Adrenal gland (tissue), 9 donors: ENCODE measurements at regions not wholly inside any gene's neighbourhood (a gene's known extent, or its start where the extent isn't known, plus 50 kb on each side); places are given as distances from the start of the nearest gene placed in this dataset.

Experiments used
- DNase-seq, 7 donors: peaks; one replicate each; pipeline ENCODE4 v3.0.0-alpha.2; 2019 to 2020
- H3K27ac ChIP-seq, 5 donors: fragments of 200-600 bp; sonication (generic) in 4 of 5; 1 replicate in 3 of 5; 2 replicates in 2 of 5; pipeline versions ENCODE4 v1.5.1 to v1.8.0; 2016 to 2020; ENCODE audit warnings: mild to moderate bottlenecking in 1 of 5
- H3K27me3 ChIP-seq: fragments of 200-600 bp; 2 replicates; pipeline ENCODE4 v1.8.0; 2021
- H3K36me3 ChIP-seq, 2 donors: fragments of 200-600 bp; replicated peaks in 1 of 2; 1 replicate in 1 of 2; 2 replicates in 1 of 2; pipeline versions ENCODE4 v1.5.1 to v1.8.0; 2018 to 2022
- H3K4me1 ChIP-seq, 2 donors: fragments of 200-600 bp; replicated peaks in 1 of 2; 1 replicate in 1 of 2; 2 replicates in 1 of 2; pipeline versions ENCODE4 v1.5.1 to v1.8.0; 2018 to 2021
- H3K4me3 ChIP-seq, 4 donors: fragments of 200-600 bp; sonication (generic) in 3 of 4; one replicate each; pipeline ENCODE4 v1.5.1; 2016 to 2018
- H3K9me3 ChIP-seq, 3 donors: fragments of 200-600 bp; sonication (generic) in 1 of 3; replicated peaks in 1 of 3; 1 replicate in 2 of 3; 2 replicates in 1 of 3; pipeline versions ENCODE4 v1.5.1 to v1.8.0; 2016 to 2021
- POLR2A ChIP-seq, 2 donors: fragments of 450-650 bp; IDR thresholded peaks; one replicate each; pipeline ENCODE4 v1.6.1; 2017; ENCODE audit warnings: antibody characterized with exemption in 2 of 2, mild to moderate bottlenecking in 2 of 2, moderate library complexity in 1 of 2
- WGBS, 4 donors: extraction: QIAGEN DNeasy Blood & Tissue Kit in 2 of 4; methylation state at CpG; one replicate each; pipeline versions ENCODE4 v1.1.5 to v1.1.7; 2013 to 2017; 5-methylcytosine and 5-hydroxymethylcytosine counted together
- intact Hi-C, 2 donors: fragments of 100-400 bp; cut with DNase I; formaldehyde crosslinking; loops; one replicate each; pipeline versions ENCODE4 v1.14.1 to v1.15.0; 2022 to 2023
- TF ChIP-seq, protein P1 (sequence below), 6 experiments: fragments of 450-650 bp in 4 of 6; fragments of 200-600 bp in 2 of 6; sonication (generic) in 1 of 6; IDR thresholded peaks; 1 replicate in 5 of 6; 2 replicates in 1 of 6; pipeline versions ENCODE4 v1.5.1 to v1.8.0; 2016 to 2021; ENCODE audit warnings: antibody characterized with exemption in 6 of 6, mild to moderate bottlenecking in 2 of 6, moderate library complexity in 1 of 6
- donor health status: healthy with polysubstance abuse.
- donor health status: Bipolar disorder and iron deficiency.
- donor health status: DM: yes; HTN: yes; CAD: no.
- donor health status: DM: no; HTN: no; CAD: no.
- donor health status: DM: no; HTN: no; CAD: no.

DNA sequence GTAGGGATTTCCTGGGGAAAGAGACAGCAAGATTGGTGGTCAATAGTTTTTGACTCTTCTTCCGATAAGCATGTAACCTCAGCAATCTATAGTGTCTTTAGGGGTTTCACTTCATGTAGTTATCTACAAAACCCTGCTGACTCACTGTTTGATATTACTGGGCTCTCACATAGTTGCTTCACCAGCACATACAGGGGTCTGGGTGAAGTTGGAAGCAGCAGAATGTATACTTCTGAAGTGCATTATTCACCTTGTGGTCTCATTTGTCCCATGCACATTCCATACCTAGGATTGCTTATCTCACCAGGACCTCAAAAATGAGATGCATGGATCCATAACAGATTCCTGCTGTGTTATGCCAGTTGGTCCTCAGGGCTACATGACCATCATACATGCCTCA is 280.0 kb downstream of the LRIG3 start:
- Histone ChIP-seq H3K4me1 (no peaks in the 10 kb centered on the region), H3K27ac (no peak overlapping the region), H3K36me3 (no peaks in the 10 kb centered on the region), H3K4me3 (no peak overlapping the region), H3K9me3 (peaks cover 0 to 10% (median 0%) of the 10 kb centered on the region in 3 donors), H3K27me3 (no peaks in the 10 kb centered on the region)
- intact Hi-C loops, result no loop called here
- TF ChIP-seq, protein P1, sequence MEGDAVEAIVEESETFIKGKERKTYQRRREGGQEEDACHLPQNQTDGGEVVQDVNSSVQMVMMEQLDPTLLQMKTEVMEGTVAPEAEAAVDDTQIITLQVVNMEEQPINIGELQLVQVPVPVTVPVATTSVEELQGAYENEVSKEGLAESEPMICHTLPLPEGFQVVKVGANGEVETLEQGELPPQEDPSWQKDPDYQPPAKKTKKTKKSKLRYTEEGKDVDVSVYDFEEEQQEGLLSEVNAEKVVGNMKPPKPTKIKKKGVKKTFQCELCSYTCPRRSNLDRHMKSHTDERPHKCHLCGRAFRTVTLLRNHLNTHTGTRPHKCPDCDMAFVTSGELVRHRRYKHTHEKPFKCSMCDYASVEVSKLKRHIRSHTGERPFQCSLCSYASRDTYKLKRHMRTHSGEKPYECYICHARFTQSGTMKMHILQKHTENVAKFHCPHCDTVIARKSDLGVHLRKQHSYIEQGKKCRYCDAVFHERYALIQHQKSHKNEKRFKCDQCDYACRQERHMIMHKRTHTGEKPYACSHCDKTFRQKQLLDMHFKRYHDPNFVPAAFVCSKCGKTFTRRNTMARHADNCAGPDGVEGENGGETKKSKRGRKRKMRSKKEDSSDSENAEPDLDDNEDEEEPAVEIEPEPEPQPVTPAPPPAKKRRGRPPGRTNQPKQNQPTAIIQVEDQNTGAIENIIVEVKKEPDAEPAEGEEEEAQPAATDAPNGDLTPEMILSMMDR (IDR thresholded peaks at IDR 0.05), result no peak
- TF ChIP-seq POLR2A (IDR thresholded peaks at IDR 0.05), result no peak
- DNase-seq, result no peak
- 77 to 98% (median 95%) methylated on average over 1 of the region's 1 CpG for WGBS, 4 donors

- Histone ChIP-seq H3K9me3 (no peaks in the 10 kb centered on the region), H3K4me3 (no peak overlapping the region), H3K36me3 (no peaks in the 10 kb centered on the region), H3K27me3 (no peaks in the 10 kb centered on the region), H3K27ac (no peak overlapping the region), H3K4me1 (no peaks in the 10 kb centered on the region)
- WGBS, 4 donors, result 56 to 70% (median 62%) methylated on average over 2 of the region's 2 CpGs
- no peak for DNase-seq
- TF ChIP-seq, protein P1 (IDR thresholded peaks at IDR 0.05), result no peak
- TF ChIP-seq POLR2A (IDR thresholded peaks at IDR 0.05), result no peak
- intact Hi-C loops, result no loop called here
Measured at GRCh38 chr12:58645946-58646345, 274.4 kb downstream of the LRIG3 start.

DNA sequence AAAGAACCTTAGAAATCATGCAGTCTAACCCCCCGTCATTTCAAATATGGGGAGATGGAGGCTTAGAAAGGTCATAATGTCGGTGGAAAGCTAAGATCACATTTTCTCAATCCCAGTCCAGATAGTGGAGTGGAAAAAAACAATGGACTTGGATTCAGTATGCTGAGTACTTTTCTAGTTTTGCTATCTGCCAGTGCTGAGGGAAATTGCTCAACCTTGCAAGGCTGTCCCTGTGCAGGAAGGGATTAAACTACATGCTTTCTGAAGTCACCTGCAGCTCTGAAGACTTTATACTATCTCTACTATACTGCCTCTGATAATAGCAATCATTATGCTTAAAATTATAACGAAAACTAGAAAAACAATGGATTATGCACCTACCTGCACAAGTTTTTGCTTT is 272.8 kb downstream of the LRIG3 start:
- no peak for TF ChIP-seq POLR2A (IDR thresholded peaks at IDR 0.05)
- TF ChIP-seq, protein P1 (IDR thresholded peaks at IDR 0.05), result no peak
- Histone ChIP-seq H3K36me3 (no peaks in the 10 kb centered on the region), H3K27me3 (no peaks in the 10 kb centered on the region), H3K9me3 (no peaks in the 10 kb centered on the region), H3K27ac (no peak overlapping the region), H3K4me3 (no peak overlapping the region), H3K4me1 (no peaks in the 10 kb centered on the region)
- no peak for DNase-seq
- intact Hi-C loops, result no loop called here
- WGBS, 4 donors, result 73 to 86% (median 80%) methylated on average over 3 of the region's 3 CpGs

DNA sequence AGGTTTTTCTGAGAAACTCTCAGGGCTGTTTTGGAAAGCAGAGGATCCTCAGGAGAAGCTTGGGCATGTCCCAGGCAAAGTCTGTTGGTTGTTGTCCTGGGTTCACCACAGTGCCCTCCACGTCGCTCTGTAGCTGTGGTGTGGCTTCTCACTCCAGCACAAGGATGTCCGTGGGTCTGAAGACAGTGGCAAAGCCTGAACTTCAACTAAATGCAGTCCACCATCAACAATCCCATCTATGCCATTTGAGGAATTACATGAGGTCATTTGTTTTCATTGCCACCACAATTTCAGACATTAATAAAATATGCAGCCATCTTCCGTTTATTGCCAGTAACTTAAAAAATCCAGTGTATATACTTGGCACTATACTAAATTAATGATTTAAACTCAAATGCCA is 272.1 kb downstream of the LRIG3 start:
- intact Hi-C loops, result no loop called here
- H3K27ac ChIP-seq, result no peak overlapping the region
- DNase-seq, result no peak
- no peaks in the 10 kb centered on the region for H3K36me3 ChIP-seq
- TF ChIP-seq, protein P1 (IDR thresholded peaks at IDR 0.05), result no peak
- H3K4me3 ChIP-seq, result no peak overlapping the region
- no peaks in the 10 kb centered on the region for H3K9me3 ChIP-seq
- no peaks in the 10 kb centered on the region for H3K4me1 ChIP-seq
- H3K27me3 ChIP-seq, result no peaks in the 10 kb centered on the region
- 81 to 86% (median 83%) methylated on average over 4 of the region's 4 CpGs for WGBS, 4 donors
